ENCODE measurements at regions not wholly inside any gene's neighbourhood (a gene's known extent, or its start where the extent isn't known, plus 50 kb on each side); places are given as distances from the start of the nearest gene placed in this dataset.

DNA sequence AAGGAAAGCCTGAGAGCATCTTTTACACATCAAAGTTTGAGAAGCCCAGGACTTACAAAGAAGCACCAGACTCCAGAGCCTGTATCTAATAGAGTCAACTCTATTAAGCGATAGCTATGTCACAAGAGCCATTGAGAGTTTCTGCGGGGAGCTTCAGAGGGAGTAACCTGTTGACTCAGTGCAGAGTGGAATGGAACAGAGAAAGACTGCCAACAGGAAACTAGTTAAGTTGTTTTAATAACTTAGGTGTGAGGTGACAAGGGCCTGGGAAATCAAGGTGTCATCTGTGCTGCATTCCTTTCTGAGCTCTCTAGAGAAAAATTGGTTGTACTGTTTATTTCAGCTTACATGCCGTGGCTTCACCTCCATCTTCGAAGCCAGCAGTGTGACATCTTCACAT, 513.8 kb upstream of the POU3F3 start:
- H3K27ac ChIP-seq = no peak overlapping the region
- no peak for DNase-seq
- H3K79me2 ChIP-seq (ENCODE audit: insufficient read depth) = no peaks in the 10 kb centered on the region
- no peak overlapping the region for H2AFZ ChIP-seq
- no peaks in the 10 kb centered on the region for H3K36me3 ChIP-seq (ENCODE audit: low read depth)
- no peaks in the 10 kb centered on the region for H4K20me1 ChIP-seq (ENCODE audit: insufficient read depth)
- no peaks in the 10 kb centered on the region for H3F3A ChIP-seq (ENCODE audit: insufficient read depth)
- no peaks in the 10 kb centered on the region for H3K4me1 ChIP-seq (ENCODE audit: insufficient read depth)
- no peaks in the 10 kb centered on the region for H3K9me3 ChIP-seq (ENCODE audit: low read depth)
- in situ Hi-C loops (cut with MboI) = no loop called here
- H3K4me2 ChIP-seq (ENCODE audit: unreplicated experiment) = no peak overlapping the region
- 24 to 26% methylated on average over 4 of the region's 4 CpGs for WGBS, 2 experiments (ENCODE audit: low coverage in 1 of 2, low lambda C conversion rate in 2 of 2, missing lambda C conversion rate in 2 of 2)
- no peak for TF ChIP-seq EZH2 (IDR thresholded peaks at IDR 0.05; ENCODE audit: insufficient read depth, poor library complexity, severe bottlenecking)
- TF ChIP-seq EZH2phosphoT487 (IDR thresholded peaks at IDR 0.05; ENCODE audit: insufficient read depth, low read depth) = no peak
- H3K27me3 ChIP-seq (replicated peaks; ENCODE audit: insufficient read depth) = no peaks in the 10 kb centered on the region
- no peak overlapping the region for H3K9ac ChIP-seq
- H3K4me3 ChIP-seq = no peak overlapping the region
- no peaks in the 10 kb centered on the region for H3K9me2 ChIP-seq (ENCODE audit: insufficient read depth)

DNA sequence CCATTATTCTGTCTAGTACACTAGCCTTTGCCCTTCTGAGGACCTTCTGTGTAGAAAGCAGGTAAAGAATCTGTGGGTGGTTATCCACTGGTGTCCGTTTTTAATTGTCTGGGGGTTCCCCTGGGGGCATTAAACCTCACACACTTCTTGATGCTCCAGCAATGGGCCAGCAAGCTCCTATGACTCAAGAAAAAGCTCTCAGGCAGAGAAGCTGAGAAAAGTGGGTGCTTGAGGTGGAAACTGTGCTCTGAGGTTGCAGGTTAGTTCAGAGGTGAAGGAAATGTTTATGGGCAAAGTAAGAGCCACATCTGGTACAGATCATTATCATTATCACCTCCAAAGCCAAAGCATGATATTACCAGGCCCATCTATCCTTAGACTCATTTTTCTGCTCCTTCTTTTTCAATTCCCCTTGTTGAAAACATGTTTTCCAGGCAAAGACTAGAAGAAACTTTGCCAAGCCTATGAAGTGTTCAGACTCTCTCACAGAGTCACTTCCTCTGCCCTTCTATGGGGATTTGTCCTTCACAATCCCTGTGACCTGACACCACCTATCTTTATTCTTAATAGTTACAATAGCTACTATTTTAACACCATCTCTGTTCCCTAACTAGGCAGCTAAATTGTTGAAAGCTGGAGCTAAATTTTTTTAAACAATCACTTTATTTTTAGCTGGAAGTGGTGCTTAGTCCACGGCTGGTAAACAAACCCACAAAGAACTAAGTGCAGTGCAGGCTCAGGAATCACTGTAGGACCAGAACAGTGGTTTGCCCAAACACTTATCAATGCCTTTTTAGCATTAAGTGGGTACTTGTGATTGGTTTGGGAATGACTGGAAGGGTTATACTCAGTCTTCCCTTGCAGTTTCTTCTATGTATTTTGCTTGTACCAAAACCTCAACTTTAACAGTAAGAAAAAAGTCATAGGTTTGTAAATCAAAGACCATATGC, 512.8 kb upstream of the POU3F3 start:
- H3K4me2 ChIP-seq (ENCODE audit: unreplicated experiment) = no peak overlapping the region
- H3K27ac ChIP-seq = no peak overlapping the region
- no peaks in the 10 kb centered on the region for H3K36me3 ChIP-seq (ENCODE audit: low read depth)
- H3K9me2 ChIP-seq (ENCODE audit: insufficient read depth) = no peaks in the 10 kb centered on the region
- H3K4me3 ChIP-seq = no peak overlapping the region
- H2AFZ ChIP-seq = no peak overlapping the region
- in situ Hi-C loops (cut with MboI) = no loop called here
- no peaks in the 10 kb centered on the region for H3K9me3 ChIP-seq (ENCODE audit: low read depth)
- DNase-seq = no peak
- no peaks in the 10 kb centered on the region for H3F3A ChIP-seq (ENCODE audit: insufficient read depth)
- no peaks in the 10 kb centered on the region for H3K27me3 ChIP-seq (replicated peaks; ENCODE audit: insufficient read depth)
- H3K4me1 ChIP-seq (ENCODE audit: insufficient read depth) = no peaks in the 10 kb centered on the region
- 2 to 6% methylated on average over 2 of the region's 2 CpGs for WGBS, 2 experiments (ENCODE audit: low coverage in 1 of 2, low lambda C conversion rate in 2 of 2, missing lambda C conversion rate in 2 of 2)
- H4K20me1 ChIP-seq (ENCODE audit: insufficient read depth) = no peaks in the 10 kb centered on the region
- no peaks in the 10 kb centered on the region for H3K79me2 ChIP-seq (ENCODE audit: insufficient read depth)
- H3K9ac ChIP-seq = no peak overlapping the region
- TF ChIP-seq EZH2phosphoT487 (IDR thresholded peaks at IDR 0.05; ENCODE audit: insufficient read depth, low read depth) (no peak), EZH2 (IDR thresholded peaks at IDR 0.05; ENCODE audit: insufficient read depth, poor library complexity, severe bottlenecking) (no peak)

DNA sequence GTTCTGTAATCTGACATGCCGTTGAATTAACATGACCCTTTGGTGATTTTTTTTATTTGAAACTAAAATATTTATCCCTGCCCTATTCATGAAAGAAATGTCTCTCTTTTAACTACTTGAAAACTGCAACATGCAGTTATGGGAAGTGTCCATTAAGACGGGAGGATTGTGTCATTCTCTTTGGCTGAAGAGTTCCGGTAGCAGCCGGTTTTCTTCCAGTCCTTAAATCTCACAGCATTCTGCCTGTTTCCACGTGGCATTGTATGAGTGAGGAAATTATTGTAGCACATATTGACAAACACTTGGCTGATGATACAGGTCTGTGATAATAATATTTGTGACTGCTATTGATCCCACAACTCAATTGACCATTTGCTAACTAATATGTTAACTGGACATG, 509.6 kb upstream of the POU3F3 start:
- Histone ChIP-seq H3K79me2 (ENCODE audit: insufficient read depth) (no peaks in the 10 kb centered on the region), H2AFZ (no peak overlapping the region), H3K9ac (no peak overlapping the region), H3K36me3 (ENCODE audit: low read depth) (no peaks in the 10 kb centered on the region), H3K4me3 (no peak overlapping the region), H3F3A (ENCODE audit: insufficient read depth) (no peaks in the 10 kb centered on the region), H3K4me1 (ENCODE audit: insufficient read depth) (no peaks in the 10 kb centered on the region), H4K20me1 (ENCODE audit: insufficient read depth) (no peaks in the 10 kb centered on the region), H3K27me3 (replicated peaks; ENCODE audit: insufficient read depth) (no peaks in the 10 kb centered on the region), H3K9me3 (ENCODE audit: low read depth) (no peaks in the 10 kb centered on the region), H3K9me2 (ENCODE audit: insufficient read depth) (no peaks in the 10 kb centered on the region), H3K4me2 (ENCODE audit: unreplicated experiment) (no peak overlapping the region), H3K27ac (no peak overlapping the region)
- TF ChIP-seq EZH2 (IDR thresholded peaks at IDR 0.05; ENCODE audit: insufficient read depth, poor library complexity, severe bottlenecking) (no peak), EZH2phosphoT487 (IDR thresholded peaks at IDR 0.05; ENCODE audit: insufficient read depth, low read depth) (no peak)
- no peak for DNase-seq
- in situ Hi-C loops (cut with MboI) = no loop called here
- WGBS, 2 experiments (ENCODE audit: low coverage in 1 of 2, low lambda C conversion rate in 2 of 2, missing lambda C conversion rate in 2 of 2) = 20 to 25% methylated on average over 5 of the region's 5 CpGs

GRCh38 chr2:104344985-104345384, 508.9 kb upstream of the POU3F3 start:
- Histone ChIP-seq H3K4me1 (ENCODE audit: insufficient read depth) (no peaks in the 10 kb centered on the region), H3K79me2 (ENCODE audit: insufficient read depth) (no peaks in the 10 kb centered on the region), H3K27ac (no peak overlapping the region), H3K27me3 (replicated peaks; ENCODE audit: insufficient read depth) (no peaks in the 10 kb centered on the region), H3K36me3 (ENCODE audit: low read depth) (no peaks in the 10 kb centered on the region), H3F3A (ENCODE audit: insufficient read depth) (no peaks in the 10 kb centered on the region), H3K4me2 (ENCODE audit: unreplicated experiment) (no peak overlapping the region), H4K20me1 (ENCODE audit: insufficient read depth) (no peaks in the 10 kb centered on the region), H3K9me3 (ENCODE audit: low read depth) (no peaks in the 10 kb centered on the region), H2AFZ (no peak overlapping the region), H3K9me2 (ENCODE audit: insufficient read depth) (no peaks in the 10 kb centered on the region), H3K4me3 (no peak overlapping the region), H3K9ac (no peak overlapping the region)
- DNase-seq = no peak
- WGBS, 2 experiments (ENCODE audit: low coverage in 1 of 2, low lambda C conversion rate in 2 of 2, missing lambda C conversion rate in 2 of 2) = 22 to 27% methylated on average over 2 of the region's 2 CpGs
- in situ Hi-C loops (cut with MboI) = no loop called here
- TF ChIP-seq EZH2 (IDR thresholded peaks at IDR 0.05; ENCODE audit: insufficient read depth, poor library complexity, severe bottlenecking) (no peak), EZH2phosphoT487 (IDR thresholded peaks at IDR 0.05; ENCODE audit: insufficient read depth, low read depth) (no peak)

Measured in GM23248 (cell line).